ENCODE measurements at regions not wholly inside any gene's neighbourhood (a gene's known extent, or its start where the extent isn't known, plus 50 kb on each side); places are given as distances from the start of the nearest gene placed in this dataset.

DNA sequence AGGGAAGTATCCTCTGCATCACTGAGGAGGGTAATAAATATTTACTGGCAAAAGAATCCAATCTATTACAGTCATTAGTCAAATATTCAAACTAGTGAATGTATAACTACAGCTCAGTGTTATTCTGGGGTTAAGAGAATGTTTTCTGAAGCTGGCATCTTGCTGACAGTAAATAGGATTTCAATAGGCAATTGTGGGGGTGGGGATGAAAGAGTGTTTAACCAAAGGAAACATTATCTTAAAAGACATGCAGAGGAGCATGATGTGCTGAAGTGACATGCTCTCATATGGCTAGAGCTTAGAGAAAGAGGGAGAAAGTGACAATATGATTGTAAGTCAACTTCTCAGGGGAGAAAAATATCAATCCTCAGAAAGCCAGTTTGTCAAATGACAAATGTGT is 618.4 kb upstream of the RIOK2 start:
- no peak for DNase-seq (ENCODE audit: extremely low spot score in 2 of 2)
- intact Hi-C loops (cut with DNase I) = no loop called here
- no peak for TF ChIP-seq POLR2A (IDR thresholded peaks at IDR 0.05)
- no peak for TF ChIP-seq POLR2AphosphoS5 (IDR thresholded peaks at IDR 0.05; ENCODE audit: insufficient read depth in 1 of 2, low read depth in 1 of 2)
- TF ChIP-seq, protein P1, sequence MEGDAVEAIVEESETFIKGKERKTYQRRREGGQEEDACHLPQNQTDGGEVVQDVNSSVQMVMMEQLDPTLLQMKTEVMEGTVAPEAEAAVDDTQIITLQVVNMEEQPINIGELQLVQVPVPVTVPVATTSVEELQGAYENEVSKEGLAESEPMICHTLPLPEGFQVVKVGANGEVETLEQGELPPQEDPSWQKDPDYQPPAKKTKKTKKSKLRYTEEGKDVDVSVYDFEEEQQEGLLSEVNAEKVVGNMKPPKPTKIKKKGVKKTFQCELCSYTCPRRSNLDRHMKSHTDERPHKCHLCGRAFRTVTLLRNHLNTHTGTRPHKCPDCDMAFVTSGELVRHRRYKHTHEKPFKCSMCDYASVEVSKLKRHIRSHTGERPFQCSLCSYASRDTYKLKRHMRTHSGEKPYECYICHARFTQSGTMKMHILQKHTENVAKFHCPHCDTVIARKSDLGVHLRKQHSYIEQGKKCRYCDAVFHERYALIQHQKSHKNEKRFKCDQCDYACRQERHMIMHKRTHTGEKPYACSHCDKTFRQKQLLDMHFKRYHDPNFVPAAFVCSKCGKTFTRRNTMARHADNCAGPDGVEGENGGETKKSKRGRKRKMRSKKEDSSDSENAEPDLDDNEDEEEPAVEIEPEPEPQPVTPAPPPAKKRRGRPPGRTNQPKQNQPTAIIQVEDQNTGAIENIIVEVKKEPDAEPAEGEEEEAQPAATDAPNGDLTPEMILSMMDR (IDR thresholded peaks at IDR 0.05) = no peak

GRCh38 chr5:97820138-97820537 is 637.1 kb upstream of the RIOK2 start:
- Histone ChIP-seq H3K27me3 (no peaks in the 10 kb centered on the region), H3K36me3 (no peaks in the 10 kb centered on the region), H3K4me1 (no peaks in the 10 kb centered on the region), H3K9me3 (no peaks in the 10 kb centered on the region), H3K27ac (no peak overlapping the region), H3K4me3 (no peak overlapping the region)
- intact Hi-C loops (cut with DNase I) = no loop called here
- no peak for DNase-seq (ENCODE audit: extremely low spot score in 2 of 2)
- no peak for TF ChIP-seq POLR2AphosphoS5 (IDR thresholded peaks at IDR 0.05; ENCODE audit: insufficient read depth in 1 of 2, low read depth in 1 of 2)
- TF ChIP-seq, protein P1 (IDR thresholded peaks at IDR 0.05) = no peak
- no peak for TF ChIP-seq POLR2A (IDR thresholded peaks at IDR 0.05)

More for the DNA sequence above, 618.4 kb upstream of the RIOK2 start:
- Histone ChIP-seq H3K36me3 (no peaks in the 10 kb centered on the region), H3K4me3 (no peak overlapping the region), H3K9me3 (no peaks in the 10 kb centered on the region), H3K27ac (no peak overlapping the region), H3K27me3 (no peaks in the 10 kb centered on the region), H3K4me1 (no peaks in the 10 kb centered on the region)

GRCh38 chr5:97832645-97833296 is 649.7 kb upstream of the RIOK2 start:
- Histone ChIP-seq H3K36me3 (no peaks in the 10 kb centered on the region), H3K9me3 (no peaks in the 10 kb centered on the region), H3K27ac (no peak overlapping the region), H3K4me3 (no peak overlapping the region), H3K4me1 (no peaks in the 10 kb centered on the region), H3K27me3 (no peaks in the 10 kb centered on the region)
- DNase-seq (ENCODE audit: extremely low spot score in 2 of 2) = no peak
- no peak for TF ChIP-seq POLR2A (IDR thresholded peaks at IDR 0.05)
- no peak for TF ChIP-seq POLR2AphosphoS5 (IDR thresholded peaks at IDR 0.05; ENCODE audit: insufficient read depth in 1 of 2, low read depth in 1 of 2)
- TF ChIP-seq, protein P1 (IDR thresholded peaks at IDR 0.05) = no peak
- intact Hi-C loops (cut with DNase I) = no loop called here

DNA sequence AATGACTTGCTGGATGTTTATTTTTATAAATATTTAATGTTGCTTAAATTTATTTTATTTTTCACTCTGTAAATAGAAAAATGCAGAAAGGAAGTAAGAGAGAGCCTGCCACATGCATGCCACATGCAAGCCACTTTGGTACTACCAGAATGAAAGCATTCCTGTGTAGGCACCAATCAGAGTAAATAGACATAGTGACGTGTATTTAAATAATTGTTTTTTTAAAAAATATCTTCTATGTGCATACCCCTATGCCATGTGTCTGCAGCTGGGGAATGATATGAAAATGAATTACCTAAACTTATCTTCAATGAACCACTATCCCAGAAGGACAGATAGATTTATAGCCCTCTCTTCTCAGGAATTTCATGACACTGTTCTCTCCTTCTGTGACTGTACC is 651.5 kb upstream of the RIOK2 start:
- Histone ChIP-seq H3K4me1 (peaks cover 15% of the 10 kb centered on the region), H3K27me3 (no peaks in the 10 kb centered on the region), H3K9me3 (no peaks in the 10 kb centered on the region), H3K27ac (no peak overlapping the region), H3K4me3 (no peak overlapping the region), H3K36me3 (no peaks in the 10 kb centered on the region)
- no peak for DNase-seq (ENCODE audit: extremely low spot score in 2 of 2)
- no peak for TF ChIP-seq POLR2A (IDR thresholded peaks at IDR 0.05)
- TF ChIP-seq, protein P1 (IDR thresholded peaks at IDR 0.05) = no peak
- intact Hi-C loops (cut with DNase I) = no loop called here

DNA sequence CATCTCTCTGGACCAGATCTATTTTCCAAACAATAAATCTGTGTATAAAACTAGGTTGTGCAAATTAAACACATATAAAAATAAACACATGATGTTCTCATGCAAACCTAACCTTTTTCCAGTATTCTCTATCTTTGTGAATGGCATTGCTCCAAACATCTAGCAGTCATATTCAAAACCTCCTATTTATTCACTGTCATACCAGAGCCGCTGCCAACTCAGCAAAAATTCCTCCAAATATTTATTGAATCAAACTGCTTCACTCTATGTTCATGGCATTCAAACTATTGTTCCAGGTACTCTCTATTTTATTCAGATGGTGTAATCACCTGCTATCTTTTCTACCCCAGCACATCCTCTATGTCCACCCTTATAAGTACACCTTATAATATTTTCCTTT is 652.1 kb upstream of the RIOK2 start:
- TF ChIP-seq POLR2AphosphoS5 (IDR thresholded peaks at IDR 0.05; ENCODE audit: insufficient read depth in 1 of 2, low read depth in 1 of 2) = no peak

More for the DNA sequence above, 652.1 kb upstream of the RIOK2 start:
- DNase-seq (ENCODE audit: extremely low spot score in 2 of 2) = no peak
- Histone ChIP-seq H3K4me1 (peaks cover 18% of the 10 kb centered on the region), H3K9me3 (no peaks in the 10 kb centered on the region), H3K27me3 (no peaks in the 10 kb centered on the region), H3K36me3 (no peaks in the 10 kb centered on the region), H3K27ac (no peak overlapping the region), H3K4me3 (no peak overlapping the region)
- intact Hi-C loops (cut with DNase I) = no loop called here
